NCI-H1436 (cell line): ENCODE measurements at regions not wholly inside any gene's neighbourhood (a gene's known extent, or its start where the extent isn't known, plus 50 kb on each side); places are given as distances from the start of the nearest gene placed in this dataset.
A peak's percentile ranks its signal among the peaks of the same experiment; 100 is the strongest.
"Not testable (repeated sequence)": the region's sequence is repeated elsewhere in the genome, so short reads cannot be mapped to it uniquely, and the experiment has no call there.

ENCODE experiments used
- DNase-seq: peaks from one replicate; lab custom pipeline; 2025; lab: John Stamatoyannopoulos, UW

- DNase-seq: not testable (repeated sequence)
These were observed 115.6 kb upstream of the MBNL1 start for GRCh38 chr3:152153115-152153514.

DNA sequence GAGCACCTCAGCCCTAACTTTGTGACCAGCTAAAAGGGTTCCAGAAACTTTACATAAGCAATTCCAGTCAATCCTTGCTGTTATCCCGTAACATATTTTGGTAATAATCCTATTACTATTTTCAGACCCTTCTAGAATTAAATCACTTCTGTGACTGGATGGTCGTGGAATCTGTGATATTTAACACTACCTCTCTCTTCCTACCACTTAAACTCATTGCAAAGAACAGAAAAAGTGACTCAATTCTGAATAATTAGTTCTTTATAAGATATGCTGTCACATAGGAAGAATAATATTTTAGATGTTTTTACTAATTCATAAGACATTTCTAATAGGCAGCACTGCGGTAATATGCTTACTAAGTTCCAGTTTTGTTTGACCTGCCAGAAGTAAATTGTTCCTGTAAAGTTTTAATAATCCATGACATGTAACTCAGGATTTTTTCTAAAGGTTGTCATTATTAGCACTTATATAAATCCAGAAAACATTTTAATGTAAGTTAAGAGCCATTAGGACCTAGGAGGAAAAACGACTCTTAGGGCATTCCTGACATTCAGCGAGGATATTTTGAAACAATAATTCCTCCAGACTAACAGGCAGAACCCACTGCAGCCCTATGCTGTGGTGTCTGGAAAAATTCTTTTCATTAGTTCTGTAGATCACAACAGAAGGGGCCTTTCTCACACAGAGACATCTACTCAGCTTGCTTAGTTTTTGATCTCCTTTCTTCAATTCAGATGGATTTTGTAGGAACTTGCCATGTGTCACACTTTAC lies 113.3 kb upstream of the MBNL1 start:
- DNase-seq: no peak

GRCh38 chr3:152156880-152157279 lies 111.8 kb upstream of the MBNL1 start:
- no peak for DNase-seq

DNA sequence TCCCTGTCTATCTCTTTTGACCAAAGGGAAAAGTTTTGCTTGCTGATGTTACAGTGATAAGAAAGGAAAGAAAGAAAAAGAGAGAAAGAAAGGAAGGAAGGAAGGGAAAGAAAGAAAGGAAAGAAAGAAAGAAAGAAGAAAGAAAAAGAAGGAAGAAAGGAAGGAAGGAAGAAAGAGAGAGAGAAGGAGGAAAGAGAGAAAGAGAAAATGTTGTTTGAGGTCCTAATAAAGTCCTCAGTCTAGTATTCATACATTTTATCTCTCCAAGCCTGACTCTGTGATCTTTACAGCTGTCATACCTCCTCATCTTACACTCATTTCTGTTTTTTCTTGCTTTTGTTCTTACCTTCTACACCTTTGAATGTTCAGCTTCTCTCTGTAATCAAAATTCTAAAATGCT lies 111.4 kb upstream of the MBNL1 start:
- DNase-seq: no peak

DNA sequence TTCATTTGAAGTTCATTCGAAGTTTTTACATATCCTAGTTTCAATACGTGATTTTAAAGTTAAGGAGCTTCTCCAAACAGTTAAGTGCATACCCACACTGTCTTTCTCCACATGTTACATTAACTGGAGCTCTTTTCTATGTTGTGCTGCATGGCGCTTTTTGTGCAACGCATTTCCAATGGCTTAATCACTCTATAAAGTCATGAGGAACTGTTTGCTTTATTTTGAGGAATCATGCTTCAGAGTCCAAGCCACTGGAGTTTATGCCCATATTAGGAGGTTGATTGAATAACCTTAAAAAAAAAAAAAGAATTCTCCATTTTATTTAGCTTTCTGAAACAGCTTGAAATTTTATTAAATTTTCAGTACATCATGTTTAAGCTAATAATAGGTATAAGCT lies 109.4 kb upstream of the MBNL1 start:
- DNase-seq: no peak

DNA sequence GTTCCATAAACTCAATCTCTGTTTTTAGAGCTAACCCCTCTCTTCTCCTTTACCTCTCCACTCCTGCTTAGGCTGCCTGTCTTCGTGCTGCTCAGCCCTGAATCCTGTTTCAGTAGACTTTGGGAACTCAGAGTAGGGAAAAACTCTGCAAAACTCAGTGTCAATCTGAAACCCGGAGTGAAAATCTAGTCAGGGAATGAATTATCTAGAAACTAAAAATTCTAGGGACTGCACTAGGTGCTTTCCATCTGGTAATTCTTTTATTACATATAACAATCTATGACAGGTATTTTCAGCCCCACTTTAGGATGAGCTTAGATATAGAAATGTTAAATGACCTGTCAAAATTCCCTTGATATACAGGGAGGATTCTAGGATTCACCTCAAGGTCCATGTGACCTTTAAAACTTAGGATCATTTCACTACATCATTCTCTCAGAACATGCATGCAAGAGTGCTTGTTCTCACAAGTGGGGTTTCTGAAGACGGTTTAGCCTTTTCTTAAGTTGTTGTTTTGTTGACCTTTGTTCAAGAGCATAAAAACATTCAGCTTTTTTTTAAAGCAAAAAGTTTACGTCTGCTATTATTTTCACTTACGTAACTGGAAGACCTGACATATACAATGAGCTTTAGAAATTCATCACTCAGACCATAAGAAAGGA lies 108.2 kb upstream of the MBNL1 start:
- no peak for DNase-seq

DNA sequence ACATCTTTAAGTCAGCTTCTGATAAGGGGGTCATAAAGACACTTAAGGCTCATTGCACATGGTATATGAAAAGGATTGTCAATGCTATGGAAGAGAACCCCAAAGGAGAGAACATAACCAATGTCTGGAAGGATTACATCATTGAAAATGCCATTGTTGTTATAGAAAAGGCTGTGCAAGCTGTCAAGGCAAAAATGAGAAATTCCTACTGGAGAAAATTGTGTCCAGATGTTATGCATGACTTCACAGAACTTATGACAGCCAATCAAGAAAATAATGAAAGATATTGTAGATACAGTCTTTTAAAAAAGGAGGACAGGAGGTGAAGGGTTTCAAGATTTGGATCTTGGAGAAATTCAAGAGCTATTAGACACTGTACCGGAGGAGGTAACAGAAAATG lies 96.3 kb upstream of the MBNL1 start:
- no peak for DNase-seq

DNA sequence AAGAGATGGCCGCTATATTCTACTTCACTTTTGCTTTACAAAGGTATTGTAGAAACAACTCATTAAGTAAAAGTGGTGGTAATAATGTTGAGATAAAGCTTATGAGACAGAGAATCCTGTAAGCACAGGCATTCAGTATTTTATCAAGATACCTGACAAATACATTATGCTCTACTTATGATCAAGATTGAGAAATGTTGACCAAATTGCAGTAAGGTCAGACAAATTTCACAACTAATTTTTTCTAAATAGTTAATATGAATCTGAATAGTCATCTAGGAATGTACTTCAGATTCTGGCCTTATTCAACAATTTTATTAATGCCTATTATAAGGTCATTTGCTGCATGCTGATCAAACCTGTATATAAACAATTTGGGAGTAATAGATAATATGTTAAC lies 95.1 kb upstream of the MBNL1 start:
- DNase-seq: no peak

DNA sequence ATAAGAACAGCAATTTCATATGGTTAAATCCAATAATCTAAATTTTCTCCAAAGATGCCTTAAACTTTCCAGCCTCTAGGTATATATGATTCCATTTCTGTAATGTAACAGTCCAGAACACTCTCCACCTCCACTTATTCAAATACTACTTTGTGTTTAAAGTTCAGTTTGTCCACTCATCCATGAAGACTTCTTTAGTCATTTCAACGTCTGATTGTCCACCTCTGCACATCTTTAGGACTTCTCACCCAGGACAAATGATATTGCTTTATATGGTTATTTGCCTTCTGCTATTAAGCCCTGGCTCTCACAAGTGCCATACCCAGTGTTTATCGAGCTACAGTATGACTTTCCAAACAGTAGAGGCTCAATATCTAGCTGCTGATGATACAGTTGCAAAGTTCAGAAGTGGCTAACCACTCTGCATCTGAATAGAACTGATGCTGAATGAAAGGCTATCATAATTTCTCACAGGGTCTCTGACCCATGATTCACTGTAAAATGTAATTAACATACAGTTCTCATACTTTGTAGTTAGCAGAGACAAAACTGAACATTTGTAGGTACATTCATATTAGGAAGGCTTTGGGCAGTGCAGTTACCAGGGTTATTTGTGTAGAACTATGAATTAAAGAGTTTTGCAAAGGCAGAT lies 93.7 kb upstream of the MBNL1 start:
- no peak for DNase-seq

DNA sequence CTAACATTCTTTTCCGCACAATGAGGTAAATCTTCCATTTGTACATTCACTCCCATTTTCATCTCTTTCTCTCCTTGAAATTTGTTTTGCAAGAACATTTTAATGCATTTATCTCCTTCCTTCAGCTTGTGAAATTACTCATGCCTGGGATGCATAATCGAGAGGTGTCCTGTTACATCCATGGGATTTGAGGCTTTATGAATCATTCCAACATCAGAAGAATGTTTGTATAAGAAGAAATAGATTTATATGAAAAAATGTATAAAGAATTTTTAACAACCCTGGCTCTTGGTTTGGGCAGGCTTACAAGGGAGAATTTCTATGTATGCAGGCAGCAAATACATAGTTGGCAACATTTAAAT lies 93.2 kb upstream of the MBNL1 start:
- DNase-seq: no peak

DNA sequence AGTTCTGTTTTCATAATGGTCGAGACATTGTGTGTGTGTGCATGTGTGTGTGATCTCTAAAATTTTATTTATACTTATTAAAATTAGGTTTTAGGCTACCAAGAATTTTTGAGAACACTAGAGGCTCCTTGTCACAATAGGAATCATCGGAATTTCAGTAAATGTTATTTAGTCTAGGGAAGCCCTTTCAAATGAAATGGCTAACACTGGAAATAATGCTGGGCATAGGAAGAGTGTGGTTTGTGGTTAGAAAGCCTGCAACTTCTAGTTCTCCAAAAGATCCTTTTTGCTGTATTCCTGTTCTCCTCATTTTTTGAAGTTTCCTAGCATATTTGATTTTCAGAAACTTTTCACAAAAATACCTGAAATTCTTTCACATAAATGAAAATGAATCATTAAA lies 92.5 kb upstream of the MBNL1 start:
- no peak for DNase-seq

- no peak for DNase-seq
These were observed 91.7 kb upstream of the MBNL1 start for GRCh38 chr3:152176998-152177397.

- DNase-seq: no peak
These were observed 91.0 kb upstream of the MBNL1 start for GRCh38 chr3:152177757-152178156.

DNA sequence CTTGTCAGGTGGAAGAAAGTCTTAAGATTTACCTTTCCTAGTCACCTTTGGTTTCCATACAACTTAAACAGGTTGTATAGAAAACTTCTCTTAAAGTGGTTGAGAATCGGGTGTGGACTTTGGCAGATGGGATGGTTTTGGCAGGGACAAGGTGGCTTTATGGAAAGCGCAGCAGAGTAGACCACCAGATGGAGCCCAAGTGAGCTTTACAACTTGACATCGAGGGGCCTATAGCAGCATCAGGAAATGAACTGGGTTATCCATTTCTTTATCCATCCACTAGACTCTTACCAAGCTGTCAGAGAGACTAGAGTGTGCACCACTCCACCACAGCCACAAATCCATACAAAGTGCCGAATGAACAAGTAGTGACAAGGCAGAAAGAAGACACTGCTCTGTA lies 85.3 kb upstream of the MBNL1 start:
- DNase-seq: peak; percentile 50

DNA sequence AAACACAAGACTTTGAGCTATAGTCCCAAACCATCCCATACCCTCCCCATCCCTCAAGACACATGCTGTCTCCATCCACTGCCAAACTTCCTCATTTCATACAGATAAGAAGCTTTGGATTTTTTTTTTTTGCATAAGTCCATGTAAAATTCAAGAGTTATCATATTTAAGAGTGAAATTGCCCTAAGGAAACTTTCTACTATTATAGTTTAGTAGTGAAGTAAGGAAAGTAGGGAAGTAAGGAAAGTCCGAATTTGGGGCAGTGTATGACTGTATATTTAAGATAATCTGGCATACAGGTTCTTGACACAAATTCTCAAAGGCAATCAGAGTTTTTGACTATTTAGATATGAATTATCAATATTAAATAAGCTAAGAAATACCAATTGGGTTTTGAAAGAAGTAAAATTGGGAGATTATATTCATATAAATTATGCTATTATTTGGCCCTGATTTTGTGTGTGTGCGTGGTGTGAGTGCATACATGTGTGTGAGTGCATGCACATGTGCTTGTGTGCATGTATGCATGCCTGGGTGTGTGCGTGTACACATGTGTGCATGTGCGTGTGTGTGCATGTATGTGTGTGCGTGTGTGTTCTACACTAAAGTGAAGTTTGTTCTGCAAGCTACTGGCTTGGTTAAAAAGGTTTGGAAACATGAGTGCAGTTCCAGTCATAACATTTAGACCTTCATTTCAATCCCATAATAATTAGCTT lies 83.6 kb upstream of the MBNL1 start:
- no peak for DNase-seq

DNA sequence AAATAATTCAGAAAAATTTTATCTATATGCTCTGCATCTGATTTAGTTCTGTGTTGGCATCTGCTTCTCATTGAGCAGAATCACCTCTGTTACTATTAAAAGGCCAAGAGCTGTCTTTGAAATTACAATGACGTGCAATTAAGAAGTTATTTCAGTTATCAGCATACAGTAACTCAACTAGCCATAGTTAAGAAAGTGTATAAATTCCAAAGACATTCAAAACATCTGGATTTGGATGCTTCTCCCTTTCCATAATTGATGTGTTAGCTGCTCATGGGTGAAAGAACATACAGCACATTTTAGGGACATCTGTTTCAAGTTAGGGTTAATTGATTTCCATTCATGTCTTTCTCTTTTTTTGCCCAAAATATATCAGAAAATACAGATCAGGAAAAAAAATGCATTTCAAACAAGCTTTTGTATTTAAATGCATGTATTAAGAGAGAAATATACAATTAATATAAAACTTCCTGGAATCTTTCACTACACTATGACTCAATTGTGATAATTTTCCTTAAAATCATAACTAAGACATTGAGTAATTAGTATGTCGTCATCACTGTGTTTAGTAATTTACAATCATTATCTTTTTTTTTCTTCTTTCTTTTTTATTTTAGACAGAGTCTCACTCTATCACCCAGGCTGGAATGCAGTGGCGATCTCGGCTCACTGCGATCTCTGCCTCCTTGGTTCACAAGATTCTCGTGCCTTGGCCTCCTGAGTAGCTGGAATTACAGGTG lies 82.7 kb upstream of the MBNL1 start:
- no peak for DNase-seq

- no peak for DNase-seq
These were observed 78.0 kb upstream of the MBNL1 start for GRCh38 chr3:152190636-152191183.

DNA sequence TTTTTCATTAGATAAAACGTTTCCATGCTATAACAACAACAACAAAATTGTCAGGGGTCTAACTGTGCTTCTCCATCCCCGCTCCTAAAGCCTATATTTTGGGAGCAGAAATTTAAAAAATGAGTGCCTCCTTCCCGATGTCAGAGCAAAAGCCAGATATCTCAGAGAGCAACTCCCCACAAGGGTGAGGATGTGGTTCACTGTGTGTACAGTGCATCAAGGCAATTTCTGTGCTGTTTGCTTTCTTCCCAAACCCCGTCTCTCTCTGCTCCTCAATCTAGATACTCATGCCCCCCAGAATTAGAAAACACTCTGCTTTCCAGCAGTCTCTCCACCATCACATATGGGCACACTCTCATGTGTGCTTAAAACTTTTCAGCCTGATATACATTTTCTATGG lies 76.7 kb upstream of the MBNL1 start:
- DNase-seq: no peak

GRCh38 chr3:152192936-152193672 lies 75.6 kb upstream of the MBNL1 start:
- no peak for DNase-seq

GRCh38 chr3:152193673-152194267 lies 75.0 kb upstream of the MBNL1 start:
- DNase-seq: no peak

DNA sequence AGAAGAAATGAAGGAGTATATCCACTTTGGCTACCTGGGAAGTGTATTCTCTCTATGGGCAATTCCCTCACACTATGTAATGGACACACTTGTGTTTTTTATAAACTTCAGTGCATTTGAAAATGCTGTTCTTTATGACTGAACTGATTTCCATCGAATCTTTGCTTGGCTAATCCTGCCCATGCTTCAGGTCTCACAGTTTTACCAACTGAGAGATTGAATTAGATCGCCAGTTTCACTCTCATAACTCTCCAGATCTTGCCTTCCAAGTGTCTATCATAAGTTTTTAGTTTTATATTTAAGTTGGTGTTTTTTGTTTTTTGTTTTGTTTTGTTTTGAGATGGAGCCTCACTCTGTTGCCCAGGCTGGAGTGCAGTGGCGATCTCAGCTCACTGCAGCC lies 73.5 kb upstream of the MBNL1 start:
- no peak for DNase-seq
